HEK293 (cell line): ENCODE measurements at regions not wholly inside any gene's neighbourhood (a gene's known extent, or its start where the extent isn't known, plus 50 kb on each side); places are given as distances from the start of the nearest gene placed in this dataset.

ENCODE experiments used
- CTCF ChIA-PET: fragments of 350-600 bp; formaldehyde crosslinking; extraction: SDS; loops from one replicate; lab custom pipeline; 2021; ENCODE audit warnings: antibody characterized with exemption; lab: Yijun Ruan, JAX
- POLR2A ChIA-PET: fragments of 300-600 bp; formaldehyde crosslinking; extraction: SDS; loops from one replicate; lab custom pipeline; 2020; ENCODE audit warnings: antibody characterized with exemption, inconsistent platforms; lab: Yijun Ruan, JAX
- H3K27ac ChIP-seq: fragments of 200-500 bp; sonication (Bioruptor generic); 2 replicates; pipeline ENCODE4 v1.5.1; 2014; ENCODE audit warnings: low read depth, low read length, control low read depth, inconsistent platforms; ENCODE audit errors: extremely low read depth
- H3K36me3 ChIP-seq, 2 experiments: fragments of 200-500 bp in 1 of 2; sonication (Bioruptor generic) in 1 of 2; 1 replicate in 1 of 2; 2 replicates in 1 of 2; pipeline ENCODE4 v1.5.1; 2014 to 2017; ENCODE audit warnings: inconsistent platforms in 2 of 2, low read length in 2 of 2; ENCODE audit not compliant: control insufficient read depth in 2 of 2, insufficient read depth in 1 of 2
- H3K4me1 ChIP-seq: fragments of 200-500 bp; sonication (Bioruptor generic); 2 replicates; pipeline ENCODE4 v1.5.1; 2014; ENCODE audit warnings: mild to moderate bottlenecking, low read length, inconsistent platforms; ENCODE audit not compliant: control insufficient read depth, insufficient read depth
- H3K4me3 ChIP-seq: 2 replicates; pipeline ENCODE4 v1.5.1; 2011; ENCODE audit warnings: low read depth, mild to moderate bottlenecking, control low read depth, low read length, moderate library complexity
- H3K9me3 ChIP-seq: fragments of 200-500 bp; sonication (Bioruptor generic); 2 replicates; pipeline ENCODE4 v1.5.1; 2014; ENCODE audit warnings: low read depth, low read length, inconsistent platforms; ENCODE audit not compliant: control insufficient read depth, insufficient read depth
- EGR2 ChIP-seq: fragments of 450-650 bp; formaldehyde crosslinking; IDR thresholded peaks from 2 replicates; pipeline ENCODE4 v1.5.1; 2016; ENCODE audit warnings: low read depth, missing biosample characterization, missing genetic modification characterization
- KLF10 ChIP-seq: fragments of 450-650 bp; IDR thresholded peaks from 2 replicates; pipeline ENCODE4 v1.5.1; 2018; ENCODE audit warnings: missing biosample characterization, mild to moderate bottlenecking, missing genetic modification characterization
- OSR2 ChIP-seq: fragments of 450-650 bp; formaldehyde crosslinking; IDR thresholded peaks from 2 replicates; pipeline ENCODE4 v1.5.1; 2016; ENCODE audit warnings: missing biosample characterization, missing genetic modification characterization
- PRDM2 ChIP-seq: fragments of 450-650 bp; formaldehyde crosslinking; IDR thresholded peaks from 2 replicates; pipeline ENCODE4 v1.5.1; 2016; ENCODE audit warnings: missing biosample characterization, missing genetic modification characterization, borderline replicate concordance
- PRDM6 ChIP-seq: fragments of 450-650 bp; formaldehyde crosslinking; IDR thresholded peaks from 2 replicates; pipeline ENCODE4 v1.5.1; 2017; ENCODE audit warnings: missing biosample characterization, missing genetic modification characterization
- RBAK ChIP-seq: fragments of 450-650 bp; formaldehyde crosslinking; IDR thresholded peaks from 2 replicates; pipeline ENCODE4 v1.5.1; 2016; ENCODE audit warnings: missing biosample characterization, missing genetic modification characterization
- ZBTB1 ChIP-seq: fragments of 450-650 bp; formaldehyde crosslinking; IDR thresholded peaks from 2 replicates; pipeline ENCODE4 v1.5.1; 2016; ENCODE audit warnings: missing biosample characterization, missing genetic modification characterization
- ZBTB49 ChIP-seq: fragments of 450-650 bp; formaldehyde crosslinking; IDR thresholded peaks from 2 replicates; pipeline ENCODE4 v1.5.1; 2016; ENCODE audit warnings: missing biosample characterization, missing genetic modification characterization, low read depth
- ZBTB8A ChIP-seq: fragments of 450-650 bp; formaldehyde crosslinking; IDR thresholded peaks from 2 replicates; pipeline ENCODE4 v1.5.1; 2016; ENCODE audit warnings: missing biosample characterization, missing genetic modification characterization
- ZIC2 ChIP-seq: fragments of 450-650 bp; formaldehyde crosslinking; IDR thresholded peaks from 2 replicates; pipeline ENCODE4 v1.5.1; 2016; ENCODE audit warnings: missing biosample characterization, missing genetic modification characterization
- ZNF112 ChIP-seq: fragments of 450-650 bp; formaldehyde crosslinking; IDR thresholded peaks from 2 replicates; pipeline ENCODE4 v1.5.0; 2017; ENCODE audit warnings: missing biosample characterization, missing genetic modification characterization
- ZNF148 ChIP-seq: fragments of 450-650 bp; formaldehyde crosslinking; IDR thresholded peaks from 2 replicates; pipeline ENCODE4 v1.5.0; 2017; ENCODE audit warnings: missing biosample characterization, missing genetic modification characterization, borderline replicate concordance
- ZNF292 ChIP-seq: fragments of 450-650 bp; formaldehyde crosslinking; IDR thresholded peaks from 2 replicates; pipeline ENCODE4 v1.5.1; 2016; ENCODE audit warnings: low read depth, missing biosample characterization, missing genetic modification characterization, borderline replicate concordance
- ZNF324 ChIP-seq: fragments of 450-650 bp; formaldehyde crosslinking; IDR thresholded peaks from 2 replicates; pipeline ENCODE4 v1.5.1; 2016; ENCODE audit warnings: missing biosample characterization, missing genetic modification characterization
- ZNF354C ChIP-seq: fragments of 450-650 bp; formaldehyde crosslinking; IDR thresholded peaks from 2 replicates; pipeline ENCODE4 v1.5.1; 2016; ENCODE audit warnings: missing biosample characterization, missing genetic modification characterization, low read depth, borderline replicate concordance
- ZNF561 ChIP-seq: fragments of 450-650 bp; IDR thresholded peaks from 2 replicates; pipeline ENCODE4 v1.5.1; 2018; ENCODE audit warnings: missing biosample characterization, missing genetic modification characterization, borderline replicate concordance
- ZNF585B ChIP-seq: fragments of 450-650 bp; formaldehyde crosslinking; IDR thresholded peaks from 2 replicates; pipeline ENCODE4 v1.5.1; 2016; ENCODE audit warnings: missing biosample characterization, missing genetic modification characterization
- ZNF621 ChIP-seq: fragments of 450-650 bp; formaldehyde crosslinking; IDR thresholded peaks from 2 replicates; pipeline ENCODE4 v1.5.1; 2017; ENCODE audit warnings: missing biosample characterization, missing genetic modification characterization
- ZNF701 ChIP-seq: fragments of 450-650 bp; formaldehyde crosslinking; IDR thresholded peaks from 2 replicates; pipeline ENCODE4 v1.5.1; 2016; ENCODE audit warnings: missing biosample characterization, missing genetic modification characterization
- ZNF704 ChIP-seq: fragments of 450-650 bp; formaldehyde crosslinking; IDR thresholded peaks from 2 replicates; pipeline ENCODE4 v1.5.1; 2016; ENCODE audit warnings: missing biosample characterization, missing genetic modification characterization

- Histone ChIP-seq H3K27ac (no peak overlapping the region), H3K4me3 (no peak overlapping the region), H3K36me3 (no peaks in the 10 kb centered on the region), H3K4me1 (no peaks in the 10 kb centered on the region), H3K9me3 (no peaks in the 10 kb centered on the region)
- ChIA-PET CTCF (interaction anchor here (0.5 to 0.7 kb wide), 2 partner anchors 141 to 1333 kb away, joined by 3 to 6 read pairs; no protein-coding TSS in a partner anchor), POLR2A (no interaction called here)
- TF ChIP-seq ZNF701 (tag by site-specific recombination): no peak
- TF ChIP-seq EGR2 (tag by site-specific recombination): peak; percentile 23; the same call in 1 of the 2 replicates
- TF ChIP-seq OSR2 (tag by site-specific recombination): no peak
- TF ChIP-seq ZIC2 (tag by site-specific recombination): peak; percentile 45
- TF ChIP-seq ZNF585B (tag by site-specific recombination): no peak
These were observed 280.5 kb upstream of the MMS22L start for GRCh38 chr6:97563529-97563928.

- ChIA-PET CTCF (no interaction called here), POLR2A (no interaction called here)
- Histone ChIP-seq H3K4me3 (no peak overlapping the region), H3K27ac (no peak overlapping the region), H3K36me3 (no peaks in the 10 kb centered on the region), H3K4me1 (no peaks in the 10 kb centered on the region), H3K9me3 (no peaks in the 10 kb centered on the region)
- no peak for TF ChIP-seq KLF10 (tag by site-specific recombination)
- no peak for TF ChIP-seq ZNF292 (tag by site-specific recombination)
- no peak for TF ChIP-seq ZNF561
- no peak for TF ChIP-seq RBAK (tag by site-specific recombination)
- TF ChIP-seq ZNF148 (tag by site-specific recombination): no peak
- TF ChIP-seq ZBTB8A (tag by site-specific recombination): no peak
- no peak for TF ChIP-seq ZNF621 (tag by site-specific recombination)
- no peak for TF ChIP-seq ZBTB1 (tag by site-specific recombination)
- no peak for TF ChIP-seq ZNF112 (tag by site-specific recombination)
- TF ChIP-seq ZNF704: no peak
- no peak for TF ChIP-seq ZBTB49
- TF ChIP-seq ZNF354C: no peak
- TF ChIP-seq PRDM2: no peak
- no peak for TF ChIP-seq PRDM6 (tag by site-specific recombination)
- TF ChIP-seq ZNF324 (tag by site-specific recombination): no peak
These were observed 289.9 kb upstream of the MMS22L start for GRCh38 chr6:97572943-97573342.
